ENCODE measurements at regions not wholly inside any gene's neighbourhood (a gene's known extent, or its start where the extent isn't known, plus 50 kb on each side); places are given as distances from the start of the nearest gene placed in this dataset.

DNA sequence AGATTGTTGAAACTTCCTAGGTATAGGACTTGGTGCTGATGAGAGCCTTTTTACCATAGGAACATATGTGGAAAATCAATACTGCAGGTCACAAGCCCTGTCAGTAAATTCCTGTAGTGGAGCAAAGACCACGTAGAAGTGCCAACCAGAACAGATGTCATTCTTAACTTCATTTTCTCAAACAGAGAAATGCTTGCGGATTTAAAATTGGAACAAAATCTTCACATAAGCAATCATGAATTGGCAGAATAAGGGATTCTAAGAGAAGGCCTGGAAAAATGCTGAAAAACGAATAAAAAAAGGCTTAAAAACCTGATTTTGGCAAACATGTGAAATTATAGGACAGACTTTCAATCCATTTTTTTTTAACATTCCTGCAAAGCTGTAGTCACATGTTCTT, 80.8 kb upstream of the SMIM30 start:
- Histone ChIP-seq H2AFZ (ENCODE audit: insufficient read depth, low read depth, low read length, poor library complexity, severe bottlenecking) (no peak overlapping the region), H3K79me2 (ENCODE audit: insufficient read depth, low read length) (no peaks in the 10 kb centered on the region), H3K4me1 (ENCODE audit: control insufficient read depth in 1 of 2, insufficient read depth in 2 of 2, low read length in 2 of 2) (no peaks in the 10 kb centered on the region), H3K4me2 (replicated peaks; ENCODE audit: extremely low read depth, low read length, poor library complexity, severe bottlenecking) (no peak overlapping the region), H3K36me3 (replicated peaks in 1 of 2; ENCODE audit: control insufficient read depth in 1 of 2, insufficient read depth in 2 of 2, low read length in 2 of 2) (no peaks in the 10 kb centered on the region), H3K9ac (ENCODE audit: insufficient read depth, low read length, poor library complexity, severe bottlenecking) (no peak overlapping the region), H3K9me3 (replicated peaks in 1 of 2; ENCODE audit: control insufficient read depth in 1 of 2, insufficient read depth in 1 of 2, low read length in 2 of 2) (no peaks in the 10 kb centered on the region), H3K4me3 (replicated peaks in 1 of 3; ENCODE audit: low read depth in 2 of 3, low read length in 3 of 3) (no peak overlapping the region), H3K27me3 (ENCODE audit: control insufficient read depth in 2 of 2, insufficient read depth in 2 of 2, low read length in 2 of 2) (no peaks in the 10 kb centered on the region), H4K20me1 (ENCODE audit: insufficient read depth, low read length) (no peaks in the 10 kb centered on the region), H3K27ac (ENCODE audit: low read depth in 1 of 2, low read length in 2 of 2) (no peak overlapping the region)
- H3K27me3 Mint-ChIP-seq (ENCODE audit: low read depth in 3 of 3): peaks cover 0 to 3% (median 3%) of the 10 kb centered on the region in 3 donors
- H3K4me1 Mint-ChIP-seq: no peaks in the 10 kb centered on the region
- TF ChIP-seq, protein P1, sequence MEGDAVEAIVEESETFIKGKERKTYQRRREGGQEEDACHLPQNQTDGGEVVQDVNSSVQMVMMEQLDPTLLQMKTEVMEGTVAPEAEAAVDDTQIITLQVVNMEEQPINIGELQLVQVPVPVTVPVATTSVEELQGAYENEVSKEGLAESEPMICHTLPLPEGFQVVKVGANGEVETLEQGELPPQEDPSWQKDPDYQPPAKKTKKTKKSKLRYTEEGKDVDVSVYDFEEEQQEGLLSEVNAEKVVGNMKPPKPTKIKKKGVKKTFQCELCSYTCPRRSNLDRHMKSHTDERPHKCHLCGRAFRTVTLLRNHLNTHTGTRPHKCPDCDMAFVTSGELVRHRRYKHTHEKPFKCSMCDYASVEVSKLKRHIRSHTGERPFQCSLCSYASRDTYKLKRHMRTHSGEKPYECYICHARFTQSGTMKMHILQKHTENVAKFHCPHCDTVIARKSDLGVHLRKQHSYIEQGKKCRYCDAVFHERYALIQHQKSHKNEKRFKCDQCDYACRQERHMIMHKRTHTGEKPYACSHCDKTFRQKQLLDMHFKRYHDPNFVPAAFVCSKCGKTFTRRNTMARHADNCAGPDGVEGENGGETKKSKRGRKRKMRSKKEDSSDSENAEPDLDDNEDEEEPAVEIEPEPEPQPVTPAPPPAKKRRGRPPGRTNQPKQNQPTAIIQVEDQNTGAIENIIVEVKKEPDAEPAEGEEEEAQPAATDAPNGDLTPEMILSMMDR (IDR thresholded peaks at IDR 0.05): no peak
- peaks cover 0 to 3% (median 0%) of the 10 kb centered on the region in 7 donors for H3K9me3 Mint-ChIP-seq
- intact Hi-C loops (cut with micrococcal nuclease): no loop called here
- 14% methylated on average over 1 of the region's 3 CpGs for WGBS (ENCODE audit: insufficient coverage)
- no peak for DNase-seq
- H3K27ac Mint-ChIP-seq: no peak overlapping the region
- no peak overlapping the region for H3K4me3 Mint-ChIP-seq
- no peaks in the 10 kb centered on the region for H3K36me3 Mint-ChIP-seq

DNA sequence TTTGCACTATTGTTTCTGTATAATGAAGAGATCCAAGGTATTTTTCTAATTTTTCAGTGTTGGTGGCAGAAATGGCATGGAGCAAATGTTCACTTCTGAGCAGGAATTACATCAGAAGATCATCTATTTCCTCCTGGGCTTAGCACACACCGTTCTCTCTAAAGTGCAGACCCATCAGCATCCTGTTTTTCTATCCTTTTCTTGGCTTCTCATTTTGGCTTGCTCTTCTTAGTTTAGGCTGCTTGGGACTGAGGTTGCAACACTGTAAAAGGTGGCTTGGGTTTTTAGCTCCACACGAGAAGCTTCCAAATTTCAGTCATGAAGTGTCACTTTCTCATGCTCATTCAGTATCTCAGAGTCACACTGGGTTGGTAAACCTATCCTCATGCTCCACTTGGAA, 79.9 kb upstream of the SMIM30 start:
- TF ChIP-seq, protein P1 (IDR thresholded peaks at IDR 0.05): no peak
- no peaks in the 10 kb centered on the region for H3K36me3 ChIP-seq (replicated peaks in 1 of 2; ENCODE audit: control insufficient read depth in 1 of 2, insufficient read depth in 2 of 2, low read length in 2 of 2)
- Mint-ChIP-seq H3K36me3 (no peaks in the 10 kb centered on the region), H3K27me3 (ENCODE audit: low read depth in 3 of 3) (peaks cover 0 to 3% (median 0%) of the 10 kb centered on the region in 3 donors), H3K27ac (no peak overlapping the region), H3K4me3 (no peak overlapping the region), H3K9me3 (peaks cover 0 to 3% (median 1%) of the 10 kb centered on the region in 7 donors), H3K4me1 (no peaks in the 10 kb centered on the region)
- H3K9me3 ChIP-seq (replicated peaks in 1 of 2; ENCODE audit: control insufficient read depth in 1 of 2, insufficient read depth in 1 of 2, low read length in 2 of 2): no peaks in the 10 kb centered on the region
- H3K4me3 ChIP-seq (replicated peaks in 1 of 3; ENCODE audit: low read depth in 2 of 3, low read length in 3 of 3): no peak overlapping the region
- H3K9ac ChIP-seq (ENCODE audit: insufficient read depth, low read length, poor library complexity, severe bottlenecking): no peak overlapping the region
- no peak overlapping the region for H3K4me2 ChIP-seq (replicated peaks; ENCODE audit: extremely low read depth, low read length, poor library complexity, severe bottlenecking)
- no peaks in the 10 kb centered on the region for H4K20me1 ChIP-seq (ENCODE audit: insufficient read depth, low read length)
- H3K79me2 ChIP-seq (ENCODE audit: insufficient read depth, low read length): no peaks in the 10 kb centered on the region
- no peaks in the 10 kb centered on the region for H3K4me1 ChIP-seq (ENCODE audit: control insufficient read depth in 1 of 2, insufficient read depth in 2 of 2, low read length in 2 of 2)
- no peak overlapping the region for H3K27ac ChIP-seq (ENCODE audit: low read depth in 1 of 2, low read length in 2 of 2)
- no CpG with 5 or more reads among the region's 2 CpGs for WGBS (ENCODE audit: insufficient coverage)
- H3K27me3 ChIP-seq (ENCODE audit: control insufficient read depth in 2 of 2, insufficient read depth in 2 of 2, low read length in 2 of 2): no peaks in the 10 kb centered on the region
- intact Hi-C loops (cut with micrococcal nuclease): no loop called here
- H2AFZ ChIP-seq (ENCODE audit: insufficient read depth, low read depth, low read length, poor library complexity, severe bottlenecking): no peak overlapping the region
- no peak for DNase-seq

All from CD14-positive monocyte (primary cell).